HG02852 (cell line): ENCODE measurements at regions not wholly inside any gene's neighbourhood (a gene's known extent, or its start where the extent isn't known, plus 50 kb on each side); places are given as distances from the start of the nearest gene placed in this dataset.
A peak's percentile ranks its signal among the peaks of the same experiment; 100 is the strongest.
"Not testable (repeated sequence)": the region's sequence is repeated elsewhere in the genome, so short reads cannot be mapped to it uniquely, and the experiment has no call there.

Source experiments
- ATAC-seq: cut with Tn5 transposase; IDR thresholded peaks from one replicate; pipeline ENCODE4 v1.9.1; 2021; ENCODE audit warnings: mild to moderate bottlenecking, moderate library complexity; ENCODE audit not compliant: unreplicated experiment

GRCh38 chr12:75742048-75742447 is 230.6 kb upstream of the KRR1 start:
- no peak for ATAC-seq

GRCh38 chr12:75739912-75740311 is 228.5 kb upstream of the KRR1 start:
- no peak for ATAC-seq

GRCh38 chr12:75739098-75739497 is 227.7 kb upstream of the KRR1 start:
- not testable (repeated sequence) for ATAC-seq

GRCh38 chr12:75738486-75738885 is 227.1 kb upstream of the KRR1 start:
- ATAC-seq = peak; percentile 98

- ATAC-seq = no peak
Measured at GRCh38 chr12:75735853-75736252, 224.4 kb upstream of the KRR1 start.

GRCh38 chr12:75728826-75729225 is 217.4 kb upstream of the KRR1 start:
- ATAC-seq = no peak

GRCh38 chr12:75727577-75727976 is 216.2 kb upstream of the KRR1 start:
- no peak for ATAC-seq

GRCh38 chr12:75725521-75726111 is 214.2 kb upstream of the KRR1 start:
- no peak for ATAC-seq

GRCh38 chr12:75724928-75725312 is 213.5 kb upstream of the KRR1 start:
- ATAC-seq = no peak

- ATAC-seq = no peak
Measured at GRCh38 chr12:75724307-75724927, 213.0 kb upstream of the KRR1 start.

GRCh38 chr12:75722714-75723200 is 211.3 kb upstream of the KRR1 start:
- ATAC-seq = peak; percentile 91

GRCh38 chr12:75721796-75722195 is 210.4 kb upstream of the KRR1 start:
- no peak for ATAC-seq

- ATAC-seq = no peak
Measured at GRCh38 chr12:75720812-75721641, 209.6 kb upstream of the KRR1 start.

GRCh38 chr12:75717902-75718301 is 206.5 kb upstream of the KRR1 start:
- no peak for ATAC-seq

- ATAC-seq = no peak
Measured at GRCh38 chr12:75716291-75717025, 205.0 kb upstream of the KRR1 start.

GRCh38 chr12:75715682-75716081 is 204.3 kb upstream of the KRR1 start:
- no peak for ATAC-seq

GRCh38 chr12:75715323-75715644 is 203.9 kb upstream of the KRR1 start:
- no peak for ATAC-seq

- no peak for ATAC-seq
Measured at GRCh38 chr12:75714462-75715322, 203.3 kb upstream of the KRR1 start.

- no peak for ATAC-seq
Measured at GRCh38 chr12:75713434-75713833, 202.0 kb upstream of the KRR1 start.

GRCh38 chr12:75712223-75712622 is 200.8 kb upstream of the KRR1 start:
- no peak for ATAC-seq
